Pulmonary artery endothelial cell (primary cell): ENCODE measurements at regions not wholly inside any gene's neighbourhood (a gene's known extent, or its start where the extent isn't known, plus 50 kb on each side); places are given as distances from the start of the nearest gene placed in this dataset.
"Not testable (repeated sequence)": the region's sequence is repeated elsewhere in the genome, so short reads cannot be mapped to it uniquely, and the experiment has no call there.

ENCODE experiments used
- DNase-seq: peaks from one replicate; pipeline ENCODE4 v3.0.0-alpha.2; 2011; ENCODE audit warnings: low read depth, low spot score

DNA sequence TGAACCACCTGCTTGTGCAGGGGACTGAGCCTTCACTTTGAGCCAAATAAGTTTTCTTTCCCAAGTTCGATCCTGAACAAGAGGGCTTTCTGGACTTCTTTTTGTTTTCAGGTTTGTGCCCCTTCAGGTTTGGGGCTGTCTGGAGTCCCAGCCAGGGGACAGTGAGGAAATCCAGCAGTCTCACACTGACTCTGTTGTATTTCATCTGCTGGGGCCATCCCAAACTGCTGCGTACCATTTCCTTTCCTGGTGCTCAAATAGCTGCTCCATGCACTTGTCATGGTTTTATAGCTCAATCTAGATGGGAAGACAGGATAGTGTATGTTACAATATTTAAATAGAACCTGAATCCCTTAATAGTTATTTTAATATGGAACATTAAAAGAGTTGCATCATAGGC lies 66.3 kb upstream of the IGLL5 start:
- no peak for DNase-seq

DNA sequence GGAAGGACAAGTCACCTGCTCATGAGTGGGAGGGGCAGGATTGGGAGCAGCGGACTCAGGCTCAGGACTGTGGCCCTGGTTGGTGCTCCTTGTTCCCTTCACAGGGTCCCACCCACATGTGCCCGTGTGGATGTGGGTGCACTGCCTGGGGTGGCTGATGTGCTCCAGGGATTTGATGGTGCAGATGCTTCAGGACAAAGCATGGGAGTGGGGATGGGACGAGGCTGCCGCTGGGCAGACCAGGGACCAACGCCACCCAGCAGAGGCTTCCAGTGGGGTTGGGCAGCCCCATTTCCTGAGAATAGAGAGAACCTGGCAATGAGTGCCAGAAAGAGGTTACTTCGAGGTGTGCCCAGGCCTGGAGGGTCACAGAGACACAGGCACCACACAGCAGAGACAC lies 65.5 kb upstream of the IGLL5 start:
- DNase-seq: no peak

DNA sequence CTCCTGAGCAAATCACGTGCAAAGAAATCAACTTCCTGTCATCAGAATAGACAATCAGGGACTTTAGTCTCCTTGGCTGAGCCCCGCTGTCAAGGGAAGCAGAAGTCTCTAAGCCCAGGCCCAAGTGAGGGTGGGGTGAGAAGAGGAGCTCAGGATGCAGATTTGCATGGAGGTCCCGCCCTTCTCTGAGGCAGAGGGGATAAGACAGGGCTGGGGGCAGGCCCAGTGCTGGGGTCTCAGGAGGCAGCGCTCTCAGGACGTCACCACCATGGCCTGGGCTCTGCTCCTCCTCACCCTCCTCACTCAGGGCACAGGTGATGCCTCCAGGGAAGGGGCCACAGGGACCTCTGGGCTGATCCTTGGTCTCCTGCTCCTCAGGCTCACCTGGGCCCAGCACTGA lies 65.1 kb upstream of the IGLL5 start:
- DNase-seq: not testable (repeated sequence)

- no peak for DNase-seq
Observed at GRCh38 chr22:22823131-22823810, 64.3 kb upstream of the IGLL5 start.

DNA sequence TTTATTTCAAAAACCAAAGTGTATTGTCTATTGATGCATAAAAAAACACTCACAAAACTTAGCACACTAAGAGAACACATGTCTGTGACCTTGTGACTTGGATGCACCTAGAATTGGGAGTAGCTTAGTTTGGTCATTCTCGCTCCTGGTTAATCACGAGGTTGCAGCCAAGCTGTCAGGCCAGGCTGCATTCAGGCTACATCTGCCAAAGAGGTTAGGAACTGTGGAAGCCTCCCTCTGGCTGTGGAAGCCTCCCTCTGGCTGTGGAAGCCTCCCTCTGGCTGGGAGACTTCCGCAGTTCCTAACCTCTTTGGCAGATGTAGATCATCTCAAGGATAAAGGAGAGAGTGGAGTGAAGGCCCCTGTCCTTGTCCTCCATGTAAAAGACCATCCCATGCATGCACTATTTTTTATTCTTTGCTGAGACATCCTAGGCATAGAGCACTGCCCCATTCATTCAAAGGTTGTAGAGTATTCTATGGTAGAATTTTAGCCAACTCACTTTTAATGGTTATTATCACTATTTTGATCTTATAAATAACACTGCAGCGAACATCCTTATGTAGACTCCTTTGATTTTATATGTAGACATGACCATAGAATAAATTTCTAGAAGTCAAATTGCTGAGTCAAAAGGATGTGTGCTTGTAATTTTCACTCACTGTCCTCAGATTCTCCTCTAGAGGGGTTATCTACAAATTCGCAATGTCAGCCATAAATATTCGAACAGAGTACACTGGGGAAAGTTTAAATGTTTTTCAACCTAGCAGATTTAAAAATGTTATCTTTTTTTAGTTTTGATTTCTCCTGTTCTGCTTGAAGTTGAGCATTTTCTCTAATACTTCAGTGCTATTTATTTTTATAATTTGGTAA lies 63.0 kb upstream of the IGLL5 start:
- DNase-seq: no peak

- DNase-seq: no peak
Observed at GRCh38 chr22:22825213-22825593, 62.4 kb upstream of the IGLL5 start.

DNA sequence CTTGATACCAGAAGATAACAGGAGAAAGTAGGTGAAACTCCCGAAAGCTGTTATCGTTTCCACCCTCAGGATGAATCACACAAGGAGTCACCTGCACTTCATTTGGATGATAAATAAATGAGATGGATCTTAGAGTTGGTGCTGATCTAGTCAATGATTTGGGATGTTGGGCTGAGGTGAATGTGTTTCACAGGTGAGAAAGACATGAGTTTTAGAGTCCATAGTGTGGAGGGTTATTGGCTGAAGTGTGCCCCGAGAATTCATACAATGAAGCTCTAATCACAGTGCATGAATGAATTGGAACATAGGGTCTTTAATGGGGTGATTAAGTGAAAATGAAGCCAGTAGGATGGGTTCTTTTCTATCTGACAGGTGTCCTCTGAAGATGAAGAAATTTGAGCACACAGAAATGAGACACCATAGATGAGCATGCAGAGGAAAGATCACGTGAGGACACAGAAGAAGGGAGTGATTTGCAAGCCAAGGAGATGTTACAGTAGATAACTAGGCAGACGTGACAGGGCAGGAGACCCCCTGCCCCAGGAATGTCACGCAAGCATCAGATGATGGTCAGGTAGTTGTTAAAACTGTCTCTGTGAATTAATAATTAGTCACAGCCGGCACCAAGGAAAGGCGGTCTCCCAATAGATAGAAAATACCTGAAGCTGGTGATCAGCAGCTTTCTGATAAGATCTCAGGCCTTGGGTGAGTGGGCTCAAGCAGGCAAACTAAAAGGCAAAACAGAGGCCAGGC lies 60.3 kb upstream of the IGLL5 start:
- DNase-seq: no peak

DNA sequence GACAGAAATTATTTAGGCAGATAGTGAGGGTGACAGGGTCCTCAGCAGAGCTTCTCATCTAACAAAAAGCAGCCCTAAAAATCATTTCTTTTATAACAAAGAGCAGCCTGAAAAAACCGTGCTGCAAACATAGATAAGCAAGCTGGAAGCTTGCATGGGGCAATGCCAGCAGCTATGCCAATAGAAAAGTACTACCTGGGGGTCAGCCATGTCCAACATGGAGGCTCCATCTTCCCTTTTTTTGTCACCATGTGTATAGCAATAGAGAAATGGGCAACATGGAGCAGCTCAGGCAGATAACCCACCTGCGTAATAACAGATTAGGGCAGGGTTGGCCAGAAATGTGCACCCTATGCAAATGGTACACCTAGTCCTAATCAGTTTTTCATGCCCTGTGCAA lies 57.4 kb upstream of the IGLL5 start:
- no peak for DNase-seq

- DNase-seq: no peak
Observed at GRCh38 chr22:22830957-22831688, 56.5 kb upstream of the IGLL5 start.

DNA sequence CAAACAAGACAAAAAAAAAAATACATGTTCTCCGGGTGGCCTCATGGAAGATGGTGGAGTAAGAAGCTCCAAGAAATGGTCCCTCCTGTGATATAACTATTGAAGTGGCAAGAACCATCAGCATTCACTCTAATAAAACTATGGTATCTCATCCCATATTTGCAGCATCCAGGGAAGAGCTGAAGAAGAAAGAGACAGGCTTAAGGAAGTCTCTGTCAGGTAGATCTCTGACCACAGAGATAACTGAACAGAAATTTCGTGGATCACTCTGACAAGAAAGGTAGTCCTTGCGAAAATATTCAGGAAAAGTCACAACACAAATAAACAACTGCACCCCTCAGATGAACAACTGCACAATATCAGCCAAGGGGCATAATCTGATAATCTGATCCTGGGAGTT lies 54.6 kb upstream of the IGLL5 start:
- no peak for DNase-seq

DNA sequence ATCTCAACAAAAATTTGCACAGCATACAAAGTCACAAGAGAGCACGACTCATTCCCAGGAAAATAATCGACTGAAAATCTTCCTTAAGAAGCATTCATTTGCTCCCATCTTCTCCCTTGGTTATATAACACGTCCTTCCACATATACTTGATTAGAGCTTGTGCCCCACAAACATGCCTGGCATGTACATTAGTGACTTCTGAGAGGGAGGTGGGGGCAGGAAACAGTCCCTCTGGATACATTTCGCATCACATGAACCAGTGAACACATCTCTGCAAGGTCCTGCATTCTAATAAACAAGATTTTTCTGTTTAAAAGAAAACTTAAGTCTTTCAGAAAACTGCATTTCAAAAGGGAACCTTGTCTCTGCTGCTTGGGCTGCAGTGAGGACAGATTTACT lies 54.1 kb upstream of the IGLL5 start:
- DNase-seq: no peak

GRCh38 chr22:22834204-22834603 lies 53.4 kb upstream of the IGLL5 start:
- no peak for DNase-seq

DNA sequence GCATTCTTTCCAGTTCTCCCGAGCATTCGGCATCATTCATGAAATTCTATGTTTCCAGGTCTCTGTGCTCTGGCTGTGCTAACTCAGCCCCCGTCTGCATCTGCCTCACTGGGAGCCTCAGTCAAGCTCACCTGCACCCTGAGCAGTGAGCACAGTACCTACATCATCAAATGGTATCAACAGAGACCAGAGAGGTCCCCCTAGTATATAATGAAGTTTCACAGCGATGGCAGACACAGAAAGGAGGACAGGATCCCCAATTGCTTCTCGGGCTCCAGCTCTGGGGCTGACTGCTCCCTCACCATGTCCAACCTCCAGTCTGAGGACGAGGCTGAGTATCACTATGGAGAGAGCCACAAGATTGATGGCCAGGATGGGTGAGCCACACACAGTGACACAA lies 52.8 kb upstream of the IGLL5 start:
- no peak for DNase-seq

DNA sequence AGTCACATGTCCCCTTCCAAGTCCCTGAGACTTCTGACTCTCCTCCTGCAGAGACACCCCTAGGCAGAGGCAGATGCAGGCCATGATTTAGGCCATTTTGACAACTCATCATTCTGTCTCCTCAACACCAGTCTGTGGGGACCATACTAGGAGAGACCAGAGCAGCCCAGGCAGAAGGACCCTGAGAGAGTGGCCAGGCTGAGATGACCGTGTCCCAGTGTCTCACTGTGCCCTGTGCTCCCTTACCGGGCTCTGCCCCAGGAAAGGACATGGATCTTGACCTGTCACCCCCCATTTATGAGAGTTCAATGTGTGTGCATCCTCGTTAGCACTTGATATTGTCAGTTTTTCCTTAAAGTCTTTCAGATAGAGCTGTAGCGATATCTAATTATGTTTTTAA lies 52.4 kb upstream of the IGLL5 start:
- DNase-seq: no peak

DNA sequence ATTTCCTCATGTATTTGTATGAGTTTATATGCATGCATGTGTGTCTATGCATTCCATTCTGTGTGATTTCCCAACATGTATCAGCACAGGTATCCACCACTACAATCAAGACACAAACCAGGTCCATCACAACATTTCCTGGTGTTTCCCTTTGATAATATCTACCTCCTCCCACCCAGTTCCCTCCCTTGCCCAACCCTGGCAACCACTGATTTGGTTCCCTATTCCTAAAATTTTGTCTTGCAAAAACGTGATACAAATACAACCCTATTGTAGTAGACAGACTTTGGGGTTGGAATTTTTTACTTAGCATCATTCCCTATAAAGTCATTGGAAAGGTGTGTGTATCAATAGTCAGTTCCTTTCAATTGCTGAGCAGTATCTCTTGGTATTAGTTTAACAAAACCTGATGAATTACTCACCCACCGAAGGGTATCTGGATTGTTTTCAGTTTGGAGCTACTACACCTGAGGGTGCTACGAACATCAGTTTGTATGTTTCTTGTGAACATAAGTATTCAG lies 51.8 kb upstream of the IGLL5 start:
- no peak for DNase-seq

- DNase-seq: no peak
Observed at GRCh38 chr22:22836635-22837034, 51.0 kb upstream of the IGLL5 start.
